Activated naive CD4-positive, alpha-beta T cell treated with anti-CD3 and anti-CD28 coated beads for 36 hours (primary cell): ENCODE measurements at regions not wholly inside any gene's neighbourhood (a gene's known extent, or its start where the extent isn't known, plus 50 kb on each side); places are given as distances from the start of the nearest gene placed in this dataset.

Experiments
- CTCF ChIA-PET: fragments of 350-600 bp; sonication (Branson Sonifier 250); formaldehyde crosslinking; loops from one replicate; lab custom pipeline; 2021; ENCODE audit warnings: antibody characterized with exemption; lab: Charles Lee
- DNase-seq: peaks from one replicate; pipeline ENCODE4 v3.0.0-alpha.2; 2020
- H3K27ac Mint-ChIP-seq: one replicate; pipeline ENCODE4 v1.8.0; 2021; ENCODE audit warnings: mild to moderate bottlenecking, mixed read lengths
- H3K27me3 Mint-ChIP-seq: one replicate; pipeline ENCODE4 v1.8.0; 2021; ENCODE audit warnings: low read depth, mixed read lengths
- H3K36me3 Mint-ChIP-seq: one replicate; pipeline ENCODE4 v1.8.0; 2021; ENCODE audit warnings: low read depth, mixed read lengths
- H3K4me1 Mint-ChIP-seq: one replicate; pipeline ENCODE4 v1.8.0; 2021; ENCODE audit warnings: low read depth, mixed read lengths
- H3K4me3 Mint-ChIP-seq: one replicate; pipeline ENCODE4 v1.8.0; 2021; ENCODE audit warnings: mild to moderate bottlenecking, moderate library complexity, mixed read lengths
- H3K9me3 Mint-ChIP-seq: one replicate; pipeline ENCODE4 v1.8.0; 2021; ENCODE audit warnings: mixed read lengths
- intact Hi-C: fragments of 100-400 bp; cut with micrococcal nuclease; formaldehyde crosslinking; loops from one replicate; pipeline ENCODE4 v1.15.1; 2023

- intact Hi-C loops, result no loop called here
- CTCF ChIA-PET, result no interaction called here
- Mint-ChIP-seq H3K4me1 (peaks cover 9% of the 10 kb centered on the region), H3K27me3 (peaks cover 4% of the 10 kb centered on the region), H3K27ac (no peak overlapping the region), H3K36me3 (no peaks in the 10 kb centered on the region), H3K9me3 (no peaks in the 10 kb centered on the region), H3K4me3 (no peak overlapping the region)
- DNase-seq, result no peak
These were observed 51.2 kb upstream of the FXYD4 start for GRCh38 chr10:43320226-43320625.

DNA sequence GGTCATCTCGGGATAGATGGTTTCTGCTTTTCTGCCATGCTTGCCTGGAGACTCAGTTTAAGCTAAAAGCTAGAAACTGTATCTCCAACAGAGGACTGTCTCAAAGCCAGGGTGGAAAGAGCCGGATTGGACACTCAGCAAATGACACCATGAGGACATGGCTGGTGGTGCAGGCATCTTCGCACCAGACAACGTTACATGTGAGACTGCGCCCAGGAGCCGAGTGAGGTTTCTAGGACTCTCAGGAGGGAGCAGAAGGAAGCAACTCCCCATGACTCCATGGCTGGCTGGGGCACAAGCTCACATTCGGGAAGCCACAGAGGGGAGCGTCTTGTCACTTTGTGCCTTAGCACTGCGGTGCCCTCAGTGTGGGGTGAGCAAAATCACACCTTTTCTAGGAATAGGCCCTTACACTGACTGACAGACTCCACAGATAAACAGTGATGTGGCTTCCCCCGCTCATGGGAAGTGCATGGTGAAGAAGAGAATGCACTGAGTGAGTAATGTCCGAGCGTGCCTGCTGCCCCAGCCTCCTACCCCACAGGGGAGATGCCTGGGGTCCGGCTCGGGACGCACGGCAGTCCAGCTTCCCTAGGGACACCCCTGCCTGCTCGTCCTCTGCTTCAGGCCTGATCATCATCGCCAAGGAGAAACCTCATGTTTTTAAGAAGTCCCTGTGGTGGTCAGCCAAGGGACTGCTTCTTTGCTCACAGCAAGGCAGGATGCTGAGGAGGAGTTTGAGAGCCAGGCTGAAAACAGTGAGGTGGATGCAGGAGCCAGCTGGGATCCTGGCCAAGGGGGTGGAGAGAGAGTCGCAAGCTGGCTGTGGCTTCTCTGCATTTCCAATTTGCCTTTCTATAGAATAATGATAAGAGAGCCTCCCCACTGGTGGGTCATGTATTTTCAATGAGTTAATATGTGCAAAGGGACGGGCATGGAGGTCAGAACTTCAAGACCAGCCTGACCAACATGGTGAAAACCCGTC lies 52.2 kb upstream of the FXYD4 start:
- Mint-ChIP-seq H3K27me3 (peaks cover 4% of the 10 kb centered on the region), H3K4me1 (peaks cover 9% of the 10 kb centered on the region), H3K36me3 (no peaks in the 10 kb centered on the region), H3K4me3 (no peak overlapping the region), H3K9me3 (no peaks in the 10 kb centered on the region), H3K27ac (no peak overlapping the region)
- intact Hi-C loops, result no loop called here
- CTCF ChIA-PET, result interaction anchor here (1.0 kb wide), 1 partner anchor 73 kb away, joined by 3 read pairs; no protein-coding TSS in a partner anchor
- DNase-seq, result no peak

- Mint-ChIP-seq H3K27me3 (peaks cover 4% of the 10 kb centered on the region), H3K4me1 (peaks cover 9% of the 10 kb centered on the region), H3K36me3 (no peaks in the 10 kb centered on the region), H3K27ac (no peak overlapping the region), H3K9me3 (no peaks in the 10 kb centered on the region), H3K4me3 (no peak overlapping the region)
- no peak for DNase-seq
- intact Hi-C loops, result no loop called here
- CTCF ChIA-PET, result interaction anchor here (1.0 kb wide), 1 partner anchor 73 kb away, joined by 3 read pairs; no protein-coding TSS in a partner anchor
These were observed 51.6 kb upstream of the RASGEF1A start for GRCh38 chr10:43318456-43318855.

DNA sequence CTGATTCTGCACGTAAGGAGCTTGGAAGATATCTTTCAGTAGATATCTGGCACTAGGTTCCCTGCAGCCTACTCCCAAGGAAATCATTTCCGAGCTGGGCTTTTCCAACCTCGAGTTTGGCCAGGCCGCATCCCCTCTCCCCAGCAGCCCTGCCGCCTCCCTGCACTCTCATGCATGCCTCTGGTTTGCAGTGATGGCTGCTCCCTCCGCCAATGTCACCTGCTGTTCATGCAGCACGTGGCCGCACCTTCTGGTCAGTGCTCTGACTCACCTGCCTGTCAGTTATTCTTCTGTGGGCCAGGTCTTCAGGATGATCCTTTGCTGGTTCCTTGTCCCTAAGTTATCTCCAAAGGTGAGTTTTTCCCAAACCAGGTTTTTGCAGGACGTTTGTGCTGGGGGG lies 50.6 kb upstream of the RASGEF1A start:
- DNase-seq, result no peak
- Mint-ChIP-seq H3K27ac (no peak overlapping the region), H3K4me1 (peaks cover 5% of the 10 kb centered on the region), H3K4me3 (no peak overlapping the region), H3K36me3 (no peaks in the 10 kb centered on the region), H3K9me3 (no peaks in the 10 kb centered on the region), H3K27me3 (peaks cover 4% of the 10 kb centered on the region)
- intact Hi-C loops, result no loop called here
- CTCF ChIA-PET, result interaction anchor here (0.7 to 1.4 kb wide), 2 partner anchors 25 to 43 kb away, joined by 3 read pairs; no protein-coding TSS in a partner anchor

- Mint-ChIP-seq H3K4me1 (peaks cover under 1% of the 10 kb centered on the region), H3K27ac (no peak overlapping the region), H3K36me3 (no peaks in the 10 kb centered on the region), H3K27me3 (peaks cover 4% of the 10 kb centered on the region), H3K9me3 (no peaks in the 10 kb centered on the region), H3K4me3 (no peak overlapping the region)
- intact Hi-C loops, result no loop called here
- no peak for DNase-seq
- CTCF ChIA-PET, result interaction anchor here (0.7 to 1.4 kb wide), 2 partner anchors 25 to 43 kb away, joined by 3 read pairs; no protein-coding TSS in a partner anchor
These were observed 50.1 kb upstream of the RASGEF1A start for GRCh38 chr10:43316988-43317387.
